Uterus (tissue), 3 donors: ENCODE measurements at regions not wholly inside any gene's neighbourhood (a gene's known extent, or its start where the extent isn't known, plus 50 kb on each side); places are given as distances from the start of the nearest gene placed in this dataset.

Source experiments
- DNase-seq, 2 donors: peaks; one replicate each; pipeline ENCODE4 v3.0.0-alpha.2; 2019 to 2020
- H3K27ac ChIP-seq, 2 donors: fragments of 200-600 bp; sonication (generic); 1 replicate in 1 of 2; 2 replicates in 1 of 2; pipeline ENCODE4 v1.5.1; 2016 to 2018
- H3K27me3 ChIP-seq, 2 donors: fragments of 200-600 bp; sonication (generic); one replicate each; pipeline ENCODE4 v1.5.1; 2018 to 2019; ENCODE audit warnings: control low read depth in 1 of 2
- H3K36me3 ChIP-seq, 2 donors: fragments of 200-600 bp; sonication (generic); one replicate each; pipeline ENCODE4 v1.5.1; 2019; ENCODE audit warnings: control low read depth in 1 of 2
- H3K4me1 ChIP-seq, 2 donors: fragments of 200-600 bp; sonication (generic); one replicate each; pipeline ENCODE4 v1.5.1; 2018 to 2019; ENCODE audit warnings: control low read depth in 1 of 2
- H3K4me3 ChIP-seq, 2 donors: fragments of 200-600 bp; sonication (generic); 1 replicate in 1 of 2; 2 replicates in 1 of 2; pipeline ENCODE4 v1.5.1; 2018 to 2019; ENCODE audit warnings: mild to moderate bottlenecking in 1 of 2
- H3K9me3 ChIP-seq, 2 donors: fragments of 200-600 bp; sonication (generic); one replicate each; pipeline ENCODE4 v1.5.1; 2019; ENCODE audit warnings: control low read depth in 1 of 2
- POLR2A ChIP-seq, 2 donors: fragments of 450-650 bp; IDR thresholded peaks; one replicate each; pipeline ENCODE4 v1.6.1; 2016; ENCODE audit warnings: antibody characterized with exemption in 2 of 2, mild to moderate bottlenecking in 1 of 2, moderate library complexity in 1 of 2
- intact Hi-C: fragments of 100-400 bp; cut with DNase I; formaldehyde crosslinking; loops from one replicate; pipeline ENCODE4 v1.15.1; 2023; ENCODE audit warnings: low total_unique reads
- TF ChIP-seq, protein P1 (sequence below), 4 experiments: fragments of 200-600 bp in 2 of 4; fragments of 450-650 bp in 2 of 4; sonication (generic) in 2 of 4; IDR thresholded peaks; one replicate each; pipeline ENCODE4 v1.5.1; 2016 to 2019; ENCODE audit warnings: antibody characterized with exemption in 4 of 4, mild to moderate bottlenecking in 2 of 4, moderate library complexity in 1 of 4
- donor health status: DM: yes; HTN: yes; CAD: no.

DNA sequence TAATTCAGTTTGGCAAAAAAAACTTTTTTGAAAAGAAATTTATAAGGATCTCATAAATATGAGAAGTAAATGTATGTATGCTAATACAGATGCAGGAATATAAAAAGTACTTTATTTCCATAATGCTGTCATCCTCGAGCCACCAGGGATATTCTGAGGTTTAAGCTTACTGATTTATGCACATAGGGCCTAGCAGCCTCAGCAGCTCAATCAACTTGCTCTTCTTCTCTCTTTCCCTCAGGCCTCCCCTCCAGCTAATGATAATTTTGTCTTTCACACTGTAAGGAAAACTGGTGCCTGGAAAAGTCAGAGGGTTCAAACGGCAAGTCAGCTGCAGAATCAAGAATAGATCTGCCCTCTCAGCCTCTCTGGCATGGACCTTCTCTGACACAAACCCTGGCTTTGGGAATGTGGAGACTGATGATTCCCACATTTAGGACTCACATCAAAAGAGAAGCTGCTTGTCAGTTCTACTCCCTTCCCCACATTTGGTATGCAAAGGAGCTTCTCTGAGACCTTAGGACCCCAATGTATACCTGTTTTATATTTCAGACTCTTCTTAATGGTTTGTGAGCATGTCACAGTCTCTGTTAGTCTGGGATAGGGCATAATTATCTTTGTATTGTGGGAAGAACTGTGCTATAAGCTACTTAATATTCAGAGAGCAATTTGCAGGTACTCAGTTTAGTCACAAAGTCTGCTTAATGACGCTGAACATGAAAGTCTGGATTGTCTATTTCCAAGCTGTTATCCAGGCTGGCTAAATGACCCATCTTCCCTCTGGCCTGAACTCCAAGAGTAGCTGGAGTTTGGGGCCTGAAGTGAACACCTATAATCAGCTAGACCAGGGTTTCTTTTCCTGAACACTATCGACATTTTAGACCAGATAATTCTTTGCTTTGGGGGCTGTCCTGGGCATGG is 52.1 kb upstream of the DIPK1A start:
- intact Hi-C loops: no loop called here
- Histone ChIP-seq H3K9me3 (no peaks in the 10 kb centered on the region), H3K4me1 (no peaks in the 10 kb centered on the region), H3K36me3 (no peaks in the 10 kb centered on the region), H3K27ac (no peak overlapping the region), H3K27me3 (no peaks in the 10 kb centered on the region), H3K4me3 (no peak overlapping the region)
- DNase-seq: no peak
- no peak for TF ChIP-seq POLR2A (IDR thresholded peaks at IDR 0.05)
- TF ChIP-seq, protein P1, sequence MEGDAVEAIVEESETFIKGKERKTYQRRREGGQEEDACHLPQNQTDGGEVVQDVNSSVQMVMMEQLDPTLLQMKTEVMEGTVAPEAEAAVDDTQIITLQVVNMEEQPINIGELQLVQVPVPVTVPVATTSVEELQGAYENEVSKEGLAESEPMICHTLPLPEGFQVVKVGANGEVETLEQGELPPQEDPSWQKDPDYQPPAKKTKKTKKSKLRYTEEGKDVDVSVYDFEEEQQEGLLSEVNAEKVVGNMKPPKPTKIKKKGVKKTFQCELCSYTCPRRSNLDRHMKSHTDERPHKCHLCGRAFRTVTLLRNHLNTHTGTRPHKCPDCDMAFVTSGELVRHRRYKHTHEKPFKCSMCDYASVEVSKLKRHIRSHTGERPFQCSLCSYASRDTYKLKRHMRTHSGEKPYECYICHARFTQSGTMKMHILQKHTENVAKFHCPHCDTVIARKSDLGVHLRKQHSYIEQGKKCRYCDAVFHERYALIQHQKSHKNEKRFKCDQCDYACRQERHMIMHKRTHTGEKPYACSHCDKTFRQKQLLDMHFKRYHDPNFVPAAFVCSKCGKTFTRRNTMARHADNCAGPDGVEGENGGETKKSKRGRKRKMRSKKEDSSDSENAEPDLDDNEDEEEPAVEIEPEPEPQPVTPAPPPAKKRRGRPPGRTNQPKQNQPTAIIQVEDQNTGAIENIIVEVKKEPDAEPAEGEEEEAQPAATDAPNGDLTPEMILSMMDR (IDR thresholded peaks at IDR 0.05): no peak

DNA sequence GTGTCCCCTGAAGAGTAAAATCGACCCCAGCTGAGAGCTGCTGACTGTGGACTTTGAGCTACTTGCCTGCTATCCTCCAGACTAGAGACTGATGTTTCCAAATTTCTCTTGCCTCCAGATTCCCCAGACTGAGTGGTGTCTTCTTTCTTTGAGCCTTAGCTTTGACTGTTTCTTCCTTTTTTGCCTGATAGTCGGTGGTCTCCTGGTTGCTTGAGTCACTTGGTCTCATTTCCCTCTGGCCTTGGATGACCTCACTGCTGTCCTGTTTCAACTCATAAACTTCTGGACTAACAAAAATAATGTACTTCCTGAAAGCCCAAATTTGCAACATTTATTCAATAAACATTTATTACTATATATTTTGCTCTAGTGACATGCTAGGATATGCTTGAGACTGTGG is 52.9 kb upstream of the DIPK1A start:
- TF ChIP-seq POLR2A (IDR thresholded peaks at IDR 0.05): no peak
- TF ChIP-seq, protein P1 (IDR thresholded peaks at IDR 0.05): no peak
- intact Hi-C loops: no loop called here

DNA sequence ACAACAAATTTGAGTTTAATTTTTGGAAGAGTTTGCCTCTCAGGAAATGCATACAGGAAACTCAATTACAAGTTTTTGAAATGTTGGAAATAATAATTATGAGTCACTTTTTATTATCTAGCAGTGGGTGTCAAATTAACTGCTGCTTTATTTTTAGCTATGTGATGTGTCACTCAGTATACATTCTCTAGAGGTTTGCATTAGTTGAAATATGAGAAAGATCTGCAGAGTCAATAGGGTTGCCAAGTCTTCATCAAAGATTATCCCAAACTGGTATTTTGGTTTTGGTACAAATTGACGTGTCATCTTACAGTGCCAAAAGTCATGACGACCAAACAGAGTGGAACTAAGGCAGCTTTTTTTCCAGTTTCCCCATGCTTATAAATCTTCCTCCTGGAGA is 54.3 kb upstream of the DIPK1A start:
- no peak for DNase-seq
- intact Hi-C loops: no loop called here
- Histone ChIP-seq H3K27me3 (no peaks in the 10 kb centered on the region), H3K27ac (no peak overlapping the region), H3K4me1 (no peaks in the 10 kb centered on the region), H3K9me3 (no peaks in the 10 kb centered on the region), H3K4me3 (no peak overlapping the region), H3K36me3 (no peaks in the 10 kb centered on the region)
- TF ChIP-seq, protein P1 (IDR thresholded peaks at IDR 0.05): no peak
- no peak for TF ChIP-seq POLR2A (IDR thresholded peaks at IDR 0.05)

More for the DNA sequence above, 52.9 kb upstream of the DIPK1A start:
- no peak overlapping the region for H3K4me3 ChIP-seq
- no peak for DNase-seq
- H3K4me1 ChIP-seq: no peaks in the 10 kb centered on the region
- H3K9me3 ChIP-seq: no peaks in the 10 kb centered on the region
- no peaks in the 10 kb centered on the region for H3K27me3 ChIP-seq
- no peaks in the 10 kb centered on the region for H3K36me3 ChIP-seq
- H3K27ac ChIP-seq: no peak overlapping the region

DNA sequence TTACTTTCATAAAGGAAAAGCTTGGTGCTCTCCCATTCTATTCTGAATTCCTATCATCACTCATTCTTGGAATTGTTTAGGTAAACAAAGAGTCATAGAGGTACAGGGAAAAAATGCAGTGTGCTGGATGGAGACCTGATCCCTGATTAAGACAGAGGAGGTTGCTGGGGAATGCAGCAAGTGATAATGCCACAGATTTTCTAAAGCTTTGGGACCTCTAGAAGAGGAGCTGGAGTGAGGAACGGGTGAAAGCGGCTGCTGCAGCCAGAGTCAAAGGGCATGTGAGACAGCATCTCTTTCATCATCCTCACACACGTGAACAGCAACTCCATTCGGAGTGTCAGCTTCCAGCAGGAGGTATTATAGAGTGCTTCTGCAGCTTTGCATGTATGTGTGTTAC is 54.9 kb upstream of the DIPK1A start:
- Histone ChIP-seq H3K36me3 (no peaks in the 10 kb centered on the region), H3K4me3 (no peak overlapping the region), H3K9me3 (no peaks in the 10 kb centered on the region), H3K27me3 (no peaks in the 10 kb centered on the region), H3K27ac (no peak overlapping the region), H3K4me1 (no peaks in the 10 kb centered on the region)
- no peak for DNase-seq
- intact Hi-C loops: no loop called here
- TF ChIP-seq, protein P1 (IDR thresholded peaks at IDR 0.05): no peak
- TF ChIP-seq POLR2A (IDR thresholded peaks at IDR 0.05): no peak

DNA sequence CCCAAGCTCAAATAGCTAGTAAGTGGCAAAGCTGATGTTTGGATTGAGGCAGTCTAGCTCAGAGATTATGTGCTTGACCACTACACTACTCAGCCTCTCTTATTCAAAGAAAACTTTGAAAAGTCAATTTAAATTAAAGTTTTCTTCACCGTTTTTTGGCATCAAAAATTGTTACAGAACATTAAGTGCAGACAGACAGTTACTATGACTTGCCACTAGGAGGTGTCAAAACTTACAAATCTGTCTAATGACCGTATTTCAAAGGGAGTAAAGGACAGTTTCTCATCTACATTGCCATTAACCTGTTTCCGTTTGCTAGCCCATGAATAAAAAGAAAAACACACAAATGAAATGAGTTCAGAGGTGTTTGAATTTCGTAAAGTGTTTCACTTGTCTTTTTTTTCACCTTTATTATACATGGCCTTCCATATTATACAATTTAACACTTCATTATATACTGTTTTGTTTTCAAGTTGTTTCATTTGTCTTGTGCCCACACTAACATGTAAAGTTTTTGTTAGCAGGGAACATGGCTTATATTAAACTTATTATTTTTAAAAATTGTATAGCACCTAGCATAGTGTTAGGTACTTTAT is 57.4 kb upstream of the MTF2 start:
- no peak for DNase-seq
- H3K27me3 ChIP-seq: no peaks in the 10 kb centered on the region
- no peak for TF ChIP-seq POLR2A (IDR thresholded peaks at IDR 0.05)
- TF ChIP-seq, protein P1 (IDR thresholded peaks at IDR 0.05): peak; percentile 45 to 60 (median 56)
- no peaks in the 10 kb centered on the region for H3K36me3 ChIP-seq
- intact Hi-C loops: no loop called here
- H3K4me3 ChIP-seq: no peak overlapping the region
- no peak overlapping the region for H3K27ac ChIP-seq
- no peaks in the 10 kb centered on the region for H3K4me1 ChIP-seq
- H3K9me3 ChIP-seq: no peaks in the 10 kb centered on the region
